Smooth muscle cell (in vitro differentiated cells): ENCODE measurements at regions not wholly inside any gene's neighbourhood (a gene's known extent, or its start where the extent isn't known, plus 50 kb on each side); places are given as distances from the start of the nearest gene placed in this dataset.

ENCODE experiments used
- DNase-seq: peaks from one replicate; lab custom pipeline; 2025; ENCODE audit not compliant: unreplicated experiment; lab: John Stamatoyannopoulos, UW
- H2AFZ ChIP-seq: fragments of 200-600 bp; sonication (generic); 2 replicates; pipeline ENCODE4 v1.6.0; 2016; ENCODE audit warnings: antibody characterized with exemption, low read depth, mild to moderate bottlenecking
- H3F3A ChIP-seq: fragments of 200-600 bp; sonication (generic); 2 replicates; pipeline ENCODE4 v1.6.0; 2017; ENCODE audit warnings: antibody characterized with exemption, low read depth
- H3K27ac ChIP-seq: fragments of 200-600 bp; sonication (generic); 2 replicates; pipeline ENCODE4 v1.5.1; 2016; ENCODE audit warnings: low read depth, mild to moderate bottlenecking
- H3K27me3 ChIP-seq: fragments of 200-600 bp; sonication (generic); 2 replicates; pipeline ENCODE4 v1.6.1; 2016; ENCODE audit warnings: low read depth, mild to moderate bottlenecking
- H3K36me3 ChIP-seq: fragments of 200-600 bp; sonication (generic); 2 replicates; pipeline ENCODE4 v1.5.1; 2016; ENCODE audit warnings: low read depth
- H3K4me1 ChIP-seq: fragments of 200-600 bp; sonication (generic); 2 replicates; pipeline ENCODE4 v1.5.1; 2016; ENCODE audit warnings: low read depth
- H3K4me2 ChIP-seq: fragments of 200-600 bp; sonication (generic); 2 replicates; pipeline ENCODE4 v1.6.0; 2016; ENCODE audit warnings: mild to moderate bottlenecking
- H3K4me3 ChIP-seq: fragments of 200-600 bp; sonication (generic); 2 replicates; pipeline ENCODE4 v1.5.1; 2016; ENCODE audit warnings: mild to moderate bottlenecking
- H3K79me2 ChIP-seq: fragments of 200-600 bp; sonication (generic); 2 replicates; pipeline ENCODE4 v1.6.0; 2016; ENCODE audit warnings: low read depth, mild to moderate bottlenecking
- H3K9ac ChIP-seq: fragments of 200-600 bp; sonication (generic); 2 replicates; pipeline ENCODE4 v1.6.0; 2016; ENCODE audit warnings: low read depth
- H3K9me3 ChIP-seq: fragments of 200-600 bp; sonication (generic); replicated peaks from 2 replicates; pipeline ENCODE4 v1.5.1; 2016; ENCODE audit warnings: low read depth
- H4K20me1 ChIP-seq: fragments of 200-600 bp; sonication (generic); 2 replicates; pipeline ENCODE4 v1.6.0; 2016; ENCODE audit warnings: low read depth
- WGBS: methylation state at CpG from one replicate; pipeline ENCODE4 v1.1.7; 2016; ENCODE audit warnings: low lambda C conversion rate; 5-methylcytosine and 5-hydroxymethylcytosine counted together
- TF ChIP-seq, protein P1 (sequence below): fragments of 200-600 bp; sonication (generic); IDR thresholded peaks from 2 replicates; pipeline ENCODE4 v1.5.1; 2017; ENCODE audit warnings: borderline replicate concordance, mild to moderate bottlenecking, antibody characterized with exemption; ENCODE audit not compliant: insufficient read depth, poor library complexity, severe bottlenecking

DNA sequence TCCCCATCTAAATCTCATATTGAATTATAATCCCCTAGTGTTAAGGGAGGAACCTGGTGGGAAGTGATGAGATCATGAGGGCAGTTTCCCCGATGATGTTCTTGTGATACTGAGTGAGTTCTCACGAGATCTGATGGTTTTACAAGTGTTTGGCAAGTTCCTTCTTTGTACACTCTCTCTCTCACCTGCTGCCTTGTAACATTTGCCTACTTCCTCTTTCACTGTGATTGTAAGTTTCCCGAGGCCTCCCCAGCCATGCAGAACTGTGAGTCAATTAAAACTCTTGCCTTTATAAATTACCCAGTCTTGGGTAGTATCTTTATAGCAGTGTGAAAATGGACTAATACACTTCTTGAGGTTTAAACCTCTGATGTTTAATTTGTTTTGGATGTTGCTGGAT, 177.5 kb downstream of the CD8B2 start:
- Histone ChIP-seq H3K27me3 (no peaks in the 10 kb centered on the region), H3K9me3 (no peaks in the 10 kb centered on the region), H3K36me3 (no peaks in the 10 kb centered on the region), H2AFZ (no peak overlapping the region), H3K9ac (no peak overlapping the region), H3F3A (no peaks in the 10 kb centered on the region), H3K4me3 (no peak overlapping the region), H3K4me1 (no peaks in the 10 kb centered on the region), H4K20me1 (no peaks in the 10 kb centered on the region), H3K79me2 (no peaks in the 10 kb centered on the region), H3K27ac (no peak overlapping the region), H3K4me2 (no peak overlapping the region)
- TF ChIP-seq, protein P1, sequence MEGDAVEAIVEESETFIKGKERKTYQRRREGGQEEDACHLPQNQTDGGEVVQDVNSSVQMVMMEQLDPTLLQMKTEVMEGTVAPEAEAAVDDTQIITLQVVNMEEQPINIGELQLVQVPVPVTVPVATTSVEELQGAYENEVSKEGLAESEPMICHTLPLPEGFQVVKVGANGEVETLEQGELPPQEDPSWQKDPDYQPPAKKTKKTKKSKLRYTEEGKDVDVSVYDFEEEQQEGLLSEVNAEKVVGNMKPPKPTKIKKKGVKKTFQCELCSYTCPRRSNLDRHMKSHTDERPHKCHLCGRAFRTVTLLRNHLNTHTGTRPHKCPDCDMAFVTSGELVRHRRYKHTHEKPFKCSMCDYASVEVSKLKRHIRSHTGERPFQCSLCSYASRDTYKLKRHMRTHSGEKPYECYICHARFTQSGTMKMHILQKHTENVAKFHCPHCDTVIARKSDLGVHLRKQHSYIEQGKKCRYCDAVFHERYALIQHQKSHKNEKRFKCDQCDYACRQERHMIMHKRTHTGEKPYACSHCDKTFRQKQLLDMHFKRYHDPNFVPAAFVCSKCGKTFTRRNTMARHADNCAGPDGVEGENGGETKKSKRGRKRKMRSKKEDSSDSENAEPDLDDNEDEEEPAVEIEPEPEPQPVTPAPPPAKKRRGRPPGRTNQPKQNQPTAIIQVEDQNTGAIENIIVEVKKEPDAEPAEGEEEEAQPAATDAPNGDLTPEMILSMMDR, result no peak
- DNase-seq, result no peak
- 73% methylated on average over 3 of the region's 3 CpGs for WGBS

DNA sequence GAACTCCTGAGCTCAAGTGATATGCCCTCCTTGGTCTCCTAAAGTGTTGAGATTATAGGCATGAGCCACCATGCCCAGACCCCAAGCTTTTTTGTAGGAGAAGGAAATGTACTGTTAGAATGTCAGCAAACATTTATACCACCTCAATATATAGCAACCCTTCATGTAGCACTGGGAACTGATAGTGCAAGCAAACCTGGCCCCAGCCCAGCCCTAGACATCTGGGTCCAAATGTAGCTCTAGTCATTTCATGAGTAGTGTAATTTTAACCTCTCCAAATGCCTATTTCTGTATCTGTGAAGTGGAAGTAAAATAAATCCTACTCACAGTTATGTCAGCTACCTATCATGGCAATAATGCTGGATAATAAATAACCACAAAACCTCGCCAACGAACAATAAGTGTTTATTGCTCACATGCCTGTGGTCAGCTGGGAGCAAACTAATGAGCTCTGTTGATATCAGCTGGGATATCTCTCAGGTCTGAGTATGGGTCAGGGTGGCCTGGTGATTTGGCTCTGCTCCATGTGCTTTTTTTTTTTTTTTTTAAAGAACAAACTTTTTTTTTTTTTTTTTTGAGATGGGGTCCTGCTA, 180.4 kb downstream of the CD8B2 start:
- Histone ChIP-seq H3K36me3 (no peaks in the 10 kb centered on the region), H3K4me1 (no peaks in the 10 kb centered on the region), H3K79me2 (no peaks in the 10 kb centered on the region), H3K27ac (no peak overlapping the region), H3K9me3 (peaks cover 4% of the 10 kb centered on the region), H4K20me1 (no peaks in the 10 kb centered on the region), H3K4me3 (no peak overlapping the region), H3K27me3 (no peaks in the 10 kb centered on the region), H3K4me2 (no peak overlapping the region), H3F3A (no peaks in the 10 kb centered on the region), H3K9ac (no peak overlapping the region), H2AFZ (no peak overlapping the region)
- TF ChIP-seq, protein P1, result no peak
- WGBS, result 85% methylated on average over 2 of the region's 2 CpGs
- DNase-seq, result no peak

DNA sequence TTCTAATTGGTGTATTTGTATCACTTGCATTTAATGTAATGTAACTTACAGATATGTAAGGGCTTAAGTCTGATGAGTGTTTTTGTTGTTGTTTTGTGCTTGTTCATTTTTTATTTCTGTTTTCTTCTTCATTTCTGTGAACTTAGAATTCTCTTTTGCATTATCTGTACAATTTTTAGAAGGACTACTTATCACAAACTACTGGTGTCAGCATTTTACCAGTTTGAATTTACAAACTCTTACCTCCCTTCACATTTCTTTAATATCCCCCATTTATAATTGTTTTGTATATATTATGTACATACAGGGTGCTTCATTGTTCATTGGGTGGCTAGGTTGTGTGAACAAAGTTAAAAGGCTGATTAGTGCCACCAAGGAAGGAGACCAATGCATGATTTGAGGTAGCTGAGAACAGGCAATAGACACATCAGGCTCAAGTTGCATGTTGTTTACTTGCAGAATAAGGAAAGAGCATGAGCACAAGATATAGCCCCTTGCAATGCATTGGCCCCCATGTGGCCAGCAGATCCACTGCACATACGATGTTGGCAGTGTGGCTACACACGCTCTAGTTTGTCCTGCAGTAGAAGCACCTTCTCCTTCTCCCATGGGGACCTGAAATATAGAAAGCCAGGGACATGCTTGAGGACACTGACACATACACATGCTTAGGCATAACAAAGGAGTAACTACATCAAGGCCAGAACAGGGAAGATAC, 198.2 kb downstream of the CD8B2 start:
- no peaks in the 10 kb centered on the region for H4K20me1 ChIP-seq
- TF ChIP-seq, protein P1, result no peak
- H3K4me3 ChIP-seq, result no peak overlapping the region
- no peaks in the 10 kb centered on the region for H3K79me2 ChIP-seq
- H3K27ac ChIP-seq, result no peak overlapping the region
- H3K27me3 ChIP-seq, result no peaks in the 10 kb centered on the region
- no peak for DNase-seq
- WGBS, result 87% methylated on average over 2 of the region's 2 CpGs
- no peaks in the 10 kb centered on the region for H3F3A ChIP-seq
- no peaks in the 10 kb centered on the region for H3K4me1 ChIP-seq
- H3K36me3 ChIP-seq, result no peaks in the 10 kb centered on the region
- H3K9me3 ChIP-seq, result no peaks in the 10 kb centered on the region
- no peak overlapping the region for H3K9ac ChIP-seq
- no peak overlapping the region for H3K4me2 ChIP-seq
- no peak overlapping the region for H2AFZ ChIP-seq

DNA sequence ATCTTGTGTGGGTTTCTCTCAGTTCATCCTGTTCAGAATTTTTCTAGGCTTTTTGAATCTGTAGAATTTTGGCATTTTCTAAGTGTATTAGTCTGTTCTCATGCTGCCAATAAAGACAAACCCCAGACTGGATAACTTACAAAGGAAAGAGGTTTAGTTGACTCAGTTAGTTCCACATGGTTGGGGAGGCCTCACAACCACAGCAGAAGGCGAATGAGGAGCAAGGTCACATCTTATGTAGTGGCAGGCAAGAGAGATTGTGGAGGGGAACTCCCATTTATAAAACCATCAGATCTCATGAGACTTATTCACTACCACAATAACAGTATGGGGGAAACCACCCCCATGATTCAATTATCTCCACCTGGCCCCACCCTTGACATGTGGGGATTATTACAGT, 199.2 kb downstream of the ST6GAL2 start:
- Histone ChIP-seq H3K27me3 (no peaks in the 10 kb centered on the region), H2AFZ (no peak overlapping the region), H3K9me3 (no peaks in the 10 kb centered on the region), H3K79me2 (no peaks in the 10 kb centered on the region), H3K9ac (no peak overlapping the region), H3K4me1 (no peaks in the 10 kb centered on the region), H3K36me3 (no peaks in the 10 kb centered on the region), H3K4me3 (no peak overlapping the region), H3K4me2 (no peak overlapping the region), H3F3A (no peaks in the 10 kb centered on the region), H4K20me1 (no peaks in the 10 kb centered on the region), H3K27ac (no peak overlapping the region)
- DNase-seq, result no peak
- TF ChIP-seq, protein P1, result no peak
- 95% methylated on average over 1 of the region's 1 CpG for WGBS
